MM.1S (cell line): ENCODE measurements at regions not wholly inside any gene's neighbourhood (a gene's known extent, or its start where the extent isn't known, plus 50 kb on each side); places are given as distances from the start of the nearest gene placed in this dataset.
"Not testable (repeated sequence)": the region's sequence is repeated elsewhere in the genome, so short reads cannot be mapped to it uniquely, and the experiment has no call there.

ENCODE experiments used
- DNase-seq: peaks from one replicate; pipeline ENCODE4 v3.0.0-alpha.2; 2015
- H2AFZ ChIP-seq: fragments of 300-600 bp; sonication (generic); 2 replicates; pipeline ENCODE4 v1.6.0; 2016; ENCODE audit warnings: antibody characterized with exemption, low read length
- H3F3A ChIP-seq: fragments of 300-600 bp; sonication (generic); 2 replicates; pipeline ENCODE4 v1.6.1; 2016; ENCODE audit warnings: mild to moderate bottlenecking, antibody characterized with exemption, low read length, moderate library complexity, mixed read lengths; ENCODE audit not compliant: insufficient read depth
- H3K27ac ChIP-seq: fragments of 300-600 bp; sonication (generic); 2 replicates; pipeline ENCODE4 v1.5.1; 2016; ENCODE audit warnings: mild to moderate bottlenecking, low read length
- H3K27me3 ChIP-seq: fragments of 300-600 bp; sonication (generic); replicated peaks from 2 replicates; pipeline ENCODE4 v1.6.0; 2016; ENCODE audit warnings: low read length; ENCODE audit not compliant: insufficient read depth
- H3K36me3 ChIP-seq: fragments of 300-600 bp; sonication (generic); replicated peaks from 2 replicates; pipeline ENCODE4 v1.6.1; 2016; ENCODE audit warnings: mild to moderate bottlenecking, low read length, mixed read lengths; ENCODE audit not compliant: insufficient read depth
- H3K4me1 ChIP-seq: fragments of 300-600 bp; sonication (generic); 2 replicates; pipeline ENCODE4 v1.6.1; 2016; ENCODE audit warnings: low read length, mixed read lengths
- H3K4me2 ChIP-seq: fragments of 300-600 bp; sonication (generic); 2 replicates; pipeline ENCODE4 v1.6.0; 2016; ENCODE audit warnings: low read depth, low read length
- H3K4me3 ChIP-seq: fragments of 300-600 bp; sonication (generic); 2 replicates; pipeline ENCODE4 v1.5.1; 2016; ENCODE audit warnings: low read length, mixed read lengths
- H3K79me2 ChIP-seq: fragments of 300-600 bp; sonication (generic); 2 replicates; pipeline ENCODE4 v1.6.1; 2016; ENCODE audit warnings: mixed run types, low read length, mixed read lengths
- H3K9ac ChIP-seq: fragments of 300-600 bp; sonication (generic); 2 replicates; pipeline ENCODE4 v1.6.1; 2016; ENCODE audit warnings: low read length, mixed read lengths
- H3K9me2 ChIP-seq: fragments of 300-600 bp; sonication (generic); replicated peaks from 2 replicates; pipeline ENCODE4 v1.6.1; 2016; ENCODE audit warnings: mild to moderate bottlenecking, low read length, mixed read lengths; ENCODE audit not compliant: insufficient read depth
- H3K9me3 ChIP-seq: fragments of 300-600 bp; sonication (generic); replicated peaks from 2 replicates; pipeline ENCODE4 v1.6.1; 2016; ENCODE audit warnings: mild to moderate bottlenecking, low read length, mixed read lengths; ENCODE audit not compliant: insufficient read depth
- H4K20me1 ChIP-seq: fragments of 300-600 bp; sonication (generic); 2 replicates; pipeline ENCODE4 v1.6.1; 2016; ENCODE audit warnings: mild to moderate bottlenecking, low read length, moderate library complexity, mixed read lengths; ENCODE audit not compliant: insufficient read depth
- CTCF ChIP-seq: fragments of 300-600 bp; sonication (generic); IDR thresholded peaks from 2 replicates; pipeline ENCODE4 v1.5.1; 2016; ENCODE audit warnings: antibody characterized with exemption, low read length, mixed read lengths
- EZH2 ChIP-seq: fragments of 300-600 bp; sonication (generic); optimal IDR thresholded peaks from 2 replicates; pipeline ENCODE3; 2017; ENCODE audit warnings: low read depth, mild to moderate bottlenecking, antibody characterized with exemption, low read length, mixed read lengths
- EZH2phosphoT487 ChIP-seq: fragments of 300-600 bp; sonication (generic); IDR thresholded peaks from 2 replicates; pipeline ENCODE4 v1.6.1; 2018; ENCODE audit warnings: antibody characterized with exemption, low read length

DNA sequence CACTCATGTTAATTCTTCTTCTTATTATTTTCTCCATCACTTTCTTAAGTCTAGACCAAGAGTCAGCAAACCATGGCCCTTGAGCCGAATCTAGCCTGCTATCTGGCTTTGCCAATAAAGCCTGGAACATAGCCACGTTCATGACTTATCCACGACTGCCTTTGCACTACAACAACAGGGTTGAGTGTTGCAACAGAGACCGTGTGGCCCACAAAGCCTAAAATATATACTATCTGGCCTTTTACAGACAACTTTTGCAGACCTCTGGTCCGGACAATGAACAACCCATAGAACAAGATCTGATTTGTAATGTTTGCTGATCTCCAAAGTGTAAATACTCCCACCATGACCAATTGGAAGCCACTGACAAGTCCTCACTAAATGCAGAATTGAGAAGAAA is 140.5 kb upstream of the CDYL start:
- H2AFZ ChIP-seq: no peak overlapping the region
- H3K27me3 ChIP-seq: no peaks in the 10 kb centered on the region

DNA sequence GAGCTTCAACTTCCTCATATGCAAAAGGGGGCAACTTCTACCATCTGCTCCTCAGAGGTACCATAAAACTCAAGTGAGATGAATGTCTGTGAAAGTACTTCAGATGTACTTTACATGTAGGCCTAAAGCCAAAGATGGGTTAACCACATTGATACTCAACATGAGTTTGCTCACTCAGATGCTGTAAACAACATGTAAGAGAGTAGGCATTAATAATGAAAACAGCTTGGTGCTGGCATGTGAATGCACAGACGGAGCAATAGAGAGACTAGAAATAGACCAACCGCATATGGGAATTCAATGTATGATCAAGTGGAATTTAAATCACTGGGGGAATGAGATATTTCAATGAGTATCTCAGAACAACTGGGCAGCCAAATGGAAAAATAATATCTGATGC is 143.8 kb upstream of the CDYL start:
- H3F3A ChIP-seq: no peaks in the 10 kb centered on the region
- H3K9ac ChIP-seq: no peak overlapping the region
- H2AFZ ChIP-seq: no peak overlapping the region
- H4K20me1 ChIP-seq: no peaks in the 10 kb centered on the region
- H3K4me2 ChIP-seq: no peak overlapping the region
- no peaks in the 10 kb centered on the region for H3K36me3 ChIP-seq
- no peaks in the 10 kb centered on the region for H3K27me3 ChIP-seq
- no peaks in the 10 kb centered on the region for H3K4me1 ChIP-seq
- no peaks in the 10 kb centered on the region for H3K9me2 ChIP-seq
- no peak for DNase-seq
- no peaks in the 10 kb centered on the region for H3K9me3 ChIP-seq
- no peak overlapping the region for H3K27ac ChIP-seq
- TF ChIP-seq CTCF (no peak), EZH2 (no peak), EZH2phosphoT487 (no peak)
- no peak overlapping the region for H3K4me3 ChIP-seq
- H3K79me2 ChIP-seq: no peaks in the 10 kb centered on the region

More for the DNA sequence above, 140.5 kb upstream of the CDYL start:
- Histone ChIP-seq H3K4me3 (no peak overlapping the region), H3K9ac (no peak overlapping the region), H3K79me2 (no peaks in the 10 kb centered on the region), H3K27ac (no peak overlapping the region), H3K4me2 (no peak overlapping the region), H3K36me3 (no peaks in the 10 kb centered on the region), H3K9me2 (no peaks in the 10 kb centered on the region), H3K4me1 (no peaks in the 10 kb centered on the region), H3F3A (no peaks in the 10 kb centered on the region), H4K20me1 (no peaks in the 10 kb centered on the region), H3K9me3 (no peaks in the 10 kb centered on the region)
- DNase-seq: no peak
- TF ChIP-seq CTCF (no peak), EZH2 (no peak), EZH2phosphoT487 (no peak)

GRCh38 chr6:4629789-4630188 is 146.4 kb upstream of the CDYL start:
- DNase-seq, H3K36me3 ChIP-seq, H3K79me2 ChIP-seq: not testable (repeated sequence)

DNA sequence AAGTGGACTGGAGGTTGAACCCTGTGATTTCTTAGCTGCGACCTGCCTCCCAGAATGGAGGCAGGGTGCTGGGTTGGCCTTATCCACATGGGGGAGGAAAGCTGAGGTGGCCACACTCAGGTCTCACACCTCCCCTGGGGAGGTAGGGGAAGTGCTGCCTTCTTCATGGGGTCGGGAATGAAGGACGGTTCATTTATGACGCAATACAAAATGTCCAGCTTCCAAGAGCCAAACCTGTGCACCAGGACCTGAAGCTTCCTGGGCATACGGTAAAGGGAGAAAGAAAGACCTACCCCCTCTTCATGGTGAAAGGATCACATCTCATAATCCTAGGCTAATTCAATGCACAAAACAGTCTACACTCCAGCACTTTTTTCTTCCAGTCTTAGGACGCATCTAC is 150.6 kb upstream of the CDYL start:
- H3K9ac ChIP-seq: no peak overlapping the region

More at GRCh38 chr6:4629789-4630188, 146.4 kb upstream of the CDYL start:
- H3K9me3 ChIP-seq, H3K27ac ChIP-seq, H3K4me3 ChIP-seq, H3K9ac ChIP-seq, H2AFZ ChIP-seq, H3K4me2 ChIP-seq, H3K4me1 ChIP-seq, H3K9me2 ChIP-seq, H3K27me3 ChIP-seq, H4K20me1 ChIP-seq, H3F3A ChIP-seq: not testable (repeated sequence)

More for the DNA sequence above, 150.6 kb upstream of the CDYL start:
- no peaks in the 10 kb centered on the region for H3K27me3 ChIP-seq
- H3K4me3 ChIP-seq: no peak overlapping the region
- no peak overlapping the region for H3K27ac ChIP-seq
- no peak overlapping the region for H3K4me2 ChIP-seq
- no peaks in the 10 kb centered on the region for H3K9me2 ChIP-seq
- no peaks in the 10 kb centered on the region for H3K36me3 ChIP-seq
- H2AFZ ChIP-seq: no peak overlapping the region
- H3K9me3 ChIP-seq: no peaks in the 10 kb centered on the region
- no peaks in the 10 kb centered on the region for H4K20me1 ChIP-seq
- DNase-seq: no peak
- TF ChIP-seq CTCF: no peak
- no peak for TF ChIP-seq EZH2
- no peak for TF ChIP-seq EZH2phosphoT487
- H3K4me1 ChIP-seq: no peaks in the 10 kb centered on the region
- no peaks in the 10 kb centered on the region for H3K79me2 ChIP-seq
- H3F3A ChIP-seq: no peaks in the 10 kb centered on the region
